Eye (tissue), 1 donor: ENCODE measurements at regions not wholly inside any gene's neighbourhood (a gene's known extent, or its start where the extent isn't known, plus 50 kb on each side); places are given as distances from the start of the nearest gene placed in this dataset.
"Not testable (repeated sequence)": the region's sequence is repeated elsewhere in the genome, so short reads cannot be mapped to it uniquely, and the experiment has no call there.

ENCODE experiments used
- DNase-seq: peaks from one replicate; pipeline ENCODE4 v3.0.0-alpha.2; 2015

GRCh38 chr7:32645255-32645654 lies 150.0 kb downstream of the AVL9 start:
- not testable (repeated sequence) for DNase-seq

- DNase-seq, result no peak
Measured at GRCh38 chr7:32643194-32643593, 147.9 kb downstream of the AVL9 start.

- DNase-seq, result no peak
Measured at GRCh38 chr7:32639122-32639521, 143.8 kb downstream of the AVL9 start.

DNA sequence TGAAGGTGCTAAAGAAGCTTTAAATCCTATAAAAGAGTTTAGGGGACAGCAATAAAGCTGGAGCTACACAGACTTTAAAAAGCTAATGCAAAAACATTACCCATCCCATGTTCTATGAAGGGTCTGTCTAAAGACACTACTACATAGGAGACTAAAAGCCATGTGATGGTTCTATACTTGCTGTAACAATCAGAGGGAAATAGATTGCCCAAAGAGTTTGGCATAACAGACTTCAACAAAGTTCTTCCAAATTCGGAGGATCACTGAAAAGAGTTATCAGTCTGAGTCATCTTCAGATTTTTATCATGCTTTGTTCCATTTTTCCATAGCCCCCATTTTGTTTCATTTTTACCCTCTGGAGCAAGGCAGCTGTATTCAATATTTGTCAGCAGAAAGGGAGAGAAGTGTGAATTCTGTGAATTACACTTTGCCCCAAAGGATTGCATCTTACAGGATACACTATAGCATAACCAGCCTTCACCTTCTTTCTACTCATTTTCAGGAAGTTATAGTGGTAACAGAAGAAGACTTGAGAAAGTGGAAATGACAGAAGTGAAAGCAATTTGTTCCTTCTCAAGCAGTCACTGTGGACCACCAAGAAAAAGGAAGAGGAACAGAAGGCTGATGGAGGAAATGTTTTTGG lies 143.3 kb downstream of the AVL9 start:
- DNase-seq, result not testable (repeated sequence)
